Kidney epithelial cell (primary cell): ENCODE measurements at regions not wholly inside any gene's neighbourhood (a gene's known extent, or its start where the extent isn't known, plus 50 kb on each side); places are given as distances from the start of the nearest gene placed in this dataset.

Experiments used
- DNase-seq: peaks from one replicate; pipeline ENCODE4 v3.0.0-alpha.2; 2010; ENCODE audit warnings: low read depth
- H3K27me3 ChIP-seq: 2 replicates; pipeline ENCODE4 v1.6.0; 2011; ENCODE audit warnings: low read length; ENCODE audit not compliant: control insufficient read depth, insufficient read depth
- H3K36me3 ChIP-seq: 2 replicates; pipeline ENCODE4 v1.5.1; 2011; ENCODE audit warnings: low read length; ENCODE audit not compliant: control insufficient read depth, insufficient read depth
- H3K4me3 ChIP-seq: 2 replicates; pipeline ENCODE4 v1.5.1; 2011; ENCODE audit warnings: low read depth, mild to moderate bottlenecking, control low read depth, low read length
- CTCF ChIP-seq: IDR thresholded peaks from 2 replicates; pipeline ENCODE4 v1.5.1; 2011; ENCODE audit warnings: mild to moderate bottlenecking, moderate library complexity, low read length, control low read depth, inconsistent platforms; ENCODE audit not compliant: insufficient read depth, poor library complexity, severe bottlenecking

GRCh38 chr11:122234257-122234656 is 118.2 kb upstream of the BLID start:
- Histone ChIP-seq H3K27me3 (no peaks in the 10 kb centered on the region), H3K4me3 (no peak overlapping the region), H3K36me3 (no peaks in the 10 kb centered on the region)
- DNase-seq = no peak
- no peak for TF ChIP-seq CTCF

- Histone ChIP-seq H3K4me3 (no peak overlapping the region), H3K27me3 (no peaks in the 10 kb centered on the region), H3K36me3 (no peaks in the 10 kb centered on the region)
- DNase-seq = no peak
- no peak for TF ChIP-seq CTCF
Measured at GRCh38 chr11:122232985-122233384, 117.0 kb upstream of the BLID start.

- H3K4me3 ChIP-seq = no peak overlapping the region
- H3K27me3 ChIP-seq = no peaks in the 10 kb centered on the region
- no peak for TF ChIP-seq CTCF
- no peaks in the 10 kb centered on the region for H3K36me3 ChIP-seq
- DNase-seq = no peak
Measured at GRCh38 chr11:122230385-122230755, 114.4 kb upstream of the BLID start.

- Histone ChIP-seq H3K27me3 (no peaks in the 10 kb centered on the region), H3K36me3 (no peaks in the 10 kb centered on the region), H3K4me3 (no peak overlapping the region)
- TF ChIP-seq CTCF = no peak
- DNase-seq = no peak
Measured at GRCh38 chr11:122229481-122230384, 113.7 kb upstream of the BLID start.

GRCh38 chr11:122229078-122229477 is 113.1 kb upstream of the BLID start:
- no peak for DNase-seq
- no peaks in the 10 kb centered on the region for H3K27me3 ChIP-seq
- H3K36me3 ChIP-seq = no peaks in the 10 kb centered on the region
- TF ChIP-seq CTCF = no peak
- H3K4me3 ChIP-seq = no peak overlapping the region
